ENCODE measurements at regions not wholly inside any gene's neighbourhood (a gene's known extent, or its start where the extent isn't known, plus 50 kb on each side); places are given as distances from the start of the nearest gene placed in this dataset.
"Not testable (repeated sequence)": the region's sequence is repeated elsewhere in the genome, so short reads cannot be mapped to it uniquely, and the experiment has no call there.

DNA sequence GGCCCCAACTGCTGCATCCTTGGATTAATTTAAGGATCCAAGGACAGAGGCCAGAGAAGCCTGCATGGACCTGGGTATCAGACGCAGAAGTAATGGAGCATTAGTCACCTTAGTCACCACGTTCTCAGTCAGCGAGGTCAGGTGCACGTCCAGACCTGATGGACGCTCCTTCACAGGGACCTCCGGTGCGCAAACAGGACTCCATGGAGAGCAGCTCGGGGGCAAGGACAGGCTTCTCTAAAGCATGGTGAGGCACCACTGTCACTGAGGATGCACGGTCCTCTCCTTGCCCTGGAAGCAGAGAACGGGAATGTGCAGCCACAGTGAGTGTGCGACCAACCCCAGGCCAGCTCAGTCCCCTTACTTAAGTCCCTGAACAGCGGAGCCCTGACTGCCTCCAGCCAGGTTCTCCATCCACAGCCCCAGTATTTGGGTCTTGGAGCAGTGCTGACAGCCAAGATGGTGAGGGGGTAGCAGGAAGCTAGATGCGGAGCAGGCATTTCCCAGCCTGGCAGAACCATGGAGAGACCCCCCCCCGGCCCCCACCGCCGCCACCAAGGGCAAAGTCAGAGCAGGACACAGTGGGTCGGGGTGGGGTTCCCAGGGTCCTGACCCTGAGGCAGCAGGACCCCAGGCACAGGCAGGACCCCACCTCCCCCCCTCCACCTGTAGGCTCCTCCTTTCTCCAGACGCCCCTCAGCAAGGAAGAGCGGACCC, 253.4 kb upstream of the SFSWAP start:
- H3K4me3 Mint-ChIP-seq = no peak overlapping the region
- no peaks in the 10 kb centered on the region for H3K9me3 Mint-ChIP-seq
- no peaks in the 10 kb centered on the region for H3K4me1 Mint-ChIP-seq
- H3K27me3 Mint-ChIP-seq = peaks cover 25% of the 10 kb centered on the region
- ATAC-seq (ENCODE audit: low read depth) (no peak), DNase-seq (ENCODE audit: low spot score in 2 of 2) (no peak)
- H3K27ac Mint-ChIP-seq = no peak overlapping the region
- no peaks in the 10 kb centered on the region for H3K36me3 Mint-ChIP-seq

DNA sequence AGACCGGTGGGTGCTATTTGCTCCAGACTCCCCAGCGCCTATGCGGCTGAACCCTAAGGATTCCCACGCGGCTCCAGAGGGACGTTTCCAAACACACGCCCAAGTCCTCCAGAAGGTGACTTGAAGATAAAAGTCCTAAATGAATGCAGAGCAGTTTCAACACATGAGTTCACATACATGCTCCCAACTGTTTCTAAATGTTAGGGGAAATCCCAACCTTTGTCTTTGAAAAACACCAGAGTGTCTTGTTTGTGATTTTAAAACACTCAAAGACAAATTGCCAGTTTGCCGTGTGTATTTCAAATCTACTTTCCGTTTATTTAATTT, 252.9 kb upstream of the SFSWAP start:
- no peak for DNase-seq (ENCODE audit: low spot score in 2 of 2)
- no peaks in the 10 kb centered on the region for H3K9me3 Mint-ChIP-seq
- no peak overlapping the region for H3K4me3 Mint-ChIP-seq
- H3K27ac Mint-ChIP-seq = no peak overlapping the region
- H3K4me1 Mint-ChIP-seq = no peaks in the 10 kb centered on the region
- H3K27me3 Mint-ChIP-seq = peaks cover 25% of the 10 kb centered on the region
- no peak for ATAC-seq (ENCODE audit: low read depth)
- H3K36me3 Mint-ChIP-seq = no peaks in the 10 kb centered on the region

DNA sequence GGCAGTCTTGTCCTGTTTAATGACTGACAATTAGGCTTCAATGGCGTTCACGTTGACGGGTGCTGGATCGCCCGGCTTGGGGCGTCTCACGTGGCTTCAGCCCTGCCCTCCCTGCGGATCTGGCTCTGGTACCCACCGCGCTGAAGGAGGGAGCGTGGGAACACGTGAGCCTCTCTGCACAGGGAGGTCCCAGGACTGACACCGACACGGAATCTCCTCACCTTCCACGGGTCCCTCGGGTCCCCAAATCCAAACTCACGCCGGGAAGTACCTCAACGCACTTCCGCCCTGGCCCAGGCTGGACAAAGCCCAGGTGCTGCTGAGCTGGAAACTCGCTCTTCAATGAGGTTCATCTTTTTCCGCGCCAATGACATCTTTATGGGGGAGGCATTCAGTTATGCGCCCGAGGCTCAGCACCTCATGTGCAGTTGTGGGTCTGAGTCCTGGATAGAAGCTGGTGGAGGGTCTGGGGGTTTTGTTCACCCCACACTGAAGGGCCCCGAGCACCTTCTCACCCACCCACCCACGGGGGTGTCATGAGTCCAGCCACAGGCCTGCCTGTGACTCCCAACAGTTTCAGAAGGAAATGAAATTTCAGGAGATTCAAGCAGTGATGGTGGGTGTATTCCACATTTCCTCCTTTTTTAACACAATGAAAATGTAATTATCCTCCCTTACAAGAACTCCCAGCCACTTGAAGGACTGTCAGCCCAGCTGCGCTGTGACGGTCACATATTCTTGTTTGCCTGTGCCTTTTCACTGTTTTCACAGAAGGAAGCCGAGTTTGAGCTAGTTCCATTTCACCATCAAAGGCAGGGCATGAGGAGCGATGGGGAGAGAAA, 251.7 kb upstream of the SFSWAP start:
- ATAC-seq (ENCODE audit: low read depth) (no peak), DNase-seq (ENCODE audit: low spot score in 2 of 2) (no peak)
- H3K36me3 Mint-ChIP-seq = no peaks in the 10 kb centered on the region
- H3K9me3 Mint-ChIP-seq = no peaks in the 10 kb centered on the region
- H3K4me3 Mint-ChIP-seq = no peak overlapping the region
- H3K27me3 Mint-ChIP-seq = peaks cover 25% of the 10 kb centered on the region
- no peak overlapping the region for H3K27ac Mint-ChIP-seq
- no peaks in the 10 kb centered on the region for H3K4me1 Mint-ChIP-seq

DNA sequence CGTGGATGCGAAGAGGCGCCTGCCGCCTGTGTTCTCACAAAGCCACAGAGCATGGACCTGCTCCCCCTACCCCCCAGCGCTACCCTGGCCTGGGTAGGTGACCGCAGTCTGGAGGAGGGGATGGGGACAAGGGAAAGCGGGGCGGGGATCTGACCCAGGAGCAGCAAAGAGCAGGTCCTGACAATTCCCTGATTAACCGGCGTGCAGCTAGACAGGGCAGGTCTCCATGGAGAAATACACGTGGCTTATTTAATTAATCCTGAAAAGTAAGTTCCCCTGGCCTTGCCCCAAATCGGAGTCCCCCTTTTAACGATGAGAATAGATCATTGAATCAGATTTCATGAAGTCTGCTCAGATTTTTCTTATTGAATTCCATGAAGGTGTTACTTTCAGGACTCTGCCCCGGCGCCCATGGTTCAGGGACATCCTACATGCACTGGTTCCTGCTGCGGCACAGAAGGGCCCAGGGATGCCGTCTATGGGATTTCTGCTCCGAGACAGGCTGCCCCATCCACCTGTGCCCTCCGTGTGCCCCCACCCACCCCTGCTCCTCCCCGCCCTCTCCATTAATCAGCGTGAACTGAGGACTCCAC, 251.0 kb upstream of the SFSWAP start:
- H3K4me1 Mint-ChIP-seq = no peaks in the 10 kb centered on the region
- DNase-seq (ENCODE audit: low spot score in 2 of 2) (no peak), ATAC-seq (ENCODE audit: low read depth) (no peak)
- no peak overlapping the region for H3K4me3 Mint-ChIP-seq
- H3K9me3 Mint-ChIP-seq = no peaks in the 10 kb centered on the region
- H3K27ac Mint-ChIP-seq = no peak overlapping the region
- no peaks in the 10 kb centered on the region for H3K36me3 Mint-ChIP-seq
- H3K27me3 Mint-ChIP-seq = peaks cover 23% of the 10 kb centered on the region

- Mint-ChIP-seq H3K36me3 (no peaks in the 10 kb centered on the region), H3K4me1 (no peaks in the 10 kb centered on the region), H3K9me3 (no peaks in the 10 kb centered on the region), H3K27ac (no peak overlapping the region), H3K27me3 (peaks cover 19% of the 10 kb centered on the region), H3K4me3 (no peak overlapping the region)
- DNase-seq (ENCODE audit: low spot score in 2 of 2) (no peak), ATAC-seq (ENCODE audit: low read depth) (no peak)
These were observed 250.4 kb upstream of the SFSWAP start for GRCh38 chr12:131460520-131460919.

GRCh38 chr12:131461096-131461495, 249.8 kb upstream of the SFSWAP start:
- Mint-ChIP-seq H3K27ac (no peak overlapping the region), H3K4me3 (no peak overlapping the region), H3K9me3 (no peaks in the 10 kb centered on the region), H3K27me3 (peaks cover 17% of the 10 kb centered on the region), H3K4me1 (no peaks in the 10 kb centered on the region), H3K36me3 (no peaks in the 10 kb centered on the region)
- ATAC-seq (ENCODE audit: low read depth) (no peak), DNase-seq (ENCODE audit: low spot score in 2 of 2) (no peak)

DNA sequence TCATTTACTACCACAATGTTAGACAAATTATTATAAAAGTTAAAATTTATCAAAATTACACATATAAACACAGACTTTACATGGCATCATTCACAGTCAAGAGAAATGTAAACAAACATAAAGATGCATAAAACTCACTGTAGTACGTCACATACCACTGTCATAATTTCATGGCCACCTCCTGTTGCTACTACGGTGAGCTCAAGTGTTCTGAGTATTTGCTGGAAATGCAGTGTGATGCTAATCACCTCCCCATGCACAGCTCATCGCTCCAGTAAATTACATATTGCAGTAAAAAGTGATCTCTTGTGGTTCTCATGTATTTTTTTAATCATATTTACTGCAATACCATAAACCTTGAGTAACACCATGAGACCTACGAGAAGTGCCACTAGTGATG, 247.7 kb upstream of the SFSWAP start:
- ATAC-seq (ENCODE audit: low read depth) (no peak), DNase-seq (ENCODE audit: low spot score in 2 of 2) (no peak)
- Mint-ChIP-seq H3K4me1 (no peaks in the 10 kb centered on the region), H3K4me3 (no peak overlapping the region), H3K9me3 (no peaks in the 10 kb centered on the region), H3K36me3 (no peaks in the 10 kb centered on the region), H3K27ac (no peak overlapping the region), H3K27me3 (peaks cover 10% of the 10 kb centered on the region)

- Mint-ChIP-seq H3K36me3 (no peaks in the 10 kb centered on the region), H3K4me1 (no peaks in the 10 kb centered on the region), H3K4me3 (no peak overlapping the region), H3K27me3 (peaks cover 7% of the 10 kb centered on the region), H3K27ac (no peak overlapping the region), H3K9me3 (no peaks in the 10 kb centered on the region)
- ATAC-seq (ENCODE audit: low read depth) = no peak
- DNase-seq (ENCODE audit: low spot score in 2 of 2) = no peak
These were observed 246.8 kb upstream of the SFSWAP start for GRCh38 chr12:131464081-131464480.

- Mint-ChIP-seq H3K9me3 (no peaks in the 10 kb centered on the region), H3K27ac (no peak overlapping the region), H3K27me3 (peaks cover 4% of the 10 kb centered on the region), H3K4me1 (no peaks in the 10 kb centered on the region), H3K36me3 (no peaks in the 10 kb centered on the region), H3K4me3 (no peak overlapping the region)
- no peak for DNase-seq (ENCODE audit: low spot score in 2 of 2)
- ATAC-seq (ENCODE audit: low read depth) = no peak
These were observed 244.6 kb upstream of the SFSWAP start for GRCh38 chr12:131466306-131466705.

DNA sequence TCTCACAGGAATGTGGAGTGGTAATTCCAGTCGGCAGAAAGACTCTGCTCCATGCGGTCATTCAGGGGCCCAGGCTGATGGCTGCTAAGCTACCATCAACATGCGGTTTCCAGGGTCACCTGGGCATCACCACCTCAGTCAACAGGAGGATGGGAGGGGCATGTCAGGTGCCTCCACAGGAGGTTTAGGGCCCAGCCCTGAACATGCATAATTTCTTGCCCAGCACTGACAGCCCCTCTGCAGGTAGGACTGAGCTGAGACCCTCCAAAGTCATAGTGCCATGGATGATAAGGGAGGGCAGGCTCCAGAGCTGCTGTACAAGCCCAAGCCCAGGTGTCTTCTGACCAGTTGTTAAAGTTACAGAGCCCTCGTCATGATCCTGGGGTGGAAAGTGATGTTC, 244.0 kb upstream of the SFSWAP start:
- Mint-ChIP-seq H3K36me3 (no peaks in the 10 kb centered on the region), H3K27ac (no peak overlapping the region), H3K9me3 (no peaks in the 10 kb centered on the region), H3K27me3 (peaks cover 4% of the 10 kb centered on the region), H3K4me3 (no peak overlapping the region), H3K4me1 (no peaks in the 10 kb centered on the region)
- ATAC-seq (ENCODE audit: low read depth) (no peak), DNase-seq (ENCODE audit: low spot score in 2 of 2) (no peak)

GRCh38 chr12:131468206-131468605, 242.7 kb upstream of the SFSWAP start:
- no peak for ATAC-seq (ENCODE audit: low read depth)
- DNase-seq (ENCODE audit: low spot score in 2 of 2) = no peak
- Mint-ChIP-seq H3K36me3 (no peaks in the 10 kb centered on the region), H3K4me3 (no peak overlapping the region), H3K4me1 (no peaks in the 10 kb centered on the region), H3K9me3 (no peaks in the 10 kb centered on the region), H3K27ac (no peak overlapping the region), H3K27me3 (peaks cover 4% of the 10 kb centered on the region)

DNA sequence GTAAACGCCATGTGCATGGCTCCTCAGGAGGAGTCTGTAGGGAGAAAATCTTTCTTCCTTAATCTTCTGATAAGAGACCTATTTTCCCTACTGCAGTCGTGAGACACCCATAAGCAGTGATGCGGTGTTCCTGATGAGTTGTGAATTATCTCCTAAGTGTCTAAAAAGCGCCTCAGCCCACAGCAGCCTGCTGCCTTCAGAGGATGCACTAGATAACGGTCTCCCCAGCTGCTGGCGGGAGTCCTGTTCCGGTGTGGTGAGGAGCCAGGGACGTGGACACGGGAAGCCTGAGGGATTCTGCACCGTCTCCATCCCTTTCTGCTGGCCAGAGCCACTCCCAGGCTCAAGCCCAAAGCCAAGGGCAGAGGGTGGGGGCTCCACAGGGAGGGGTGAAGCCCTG, 240.9 kb upstream of the SFSWAP start:
- H3K4me3 Mint-ChIP-seq; H3K4me1 Mint-ChIP-seq; DNase-seq (ENCODE audit: low spot score in 2 of 2); H3K9me3 Mint-ChIP-seq; H3K27ac Mint-ChIP-seq; H3K36me3 Mint-ChIP-seq; ATAC-seq (ENCODE audit: low read depth); H3K27me3 Mint-ChIP-seq: not testable (repeated sequence)

DNA sequence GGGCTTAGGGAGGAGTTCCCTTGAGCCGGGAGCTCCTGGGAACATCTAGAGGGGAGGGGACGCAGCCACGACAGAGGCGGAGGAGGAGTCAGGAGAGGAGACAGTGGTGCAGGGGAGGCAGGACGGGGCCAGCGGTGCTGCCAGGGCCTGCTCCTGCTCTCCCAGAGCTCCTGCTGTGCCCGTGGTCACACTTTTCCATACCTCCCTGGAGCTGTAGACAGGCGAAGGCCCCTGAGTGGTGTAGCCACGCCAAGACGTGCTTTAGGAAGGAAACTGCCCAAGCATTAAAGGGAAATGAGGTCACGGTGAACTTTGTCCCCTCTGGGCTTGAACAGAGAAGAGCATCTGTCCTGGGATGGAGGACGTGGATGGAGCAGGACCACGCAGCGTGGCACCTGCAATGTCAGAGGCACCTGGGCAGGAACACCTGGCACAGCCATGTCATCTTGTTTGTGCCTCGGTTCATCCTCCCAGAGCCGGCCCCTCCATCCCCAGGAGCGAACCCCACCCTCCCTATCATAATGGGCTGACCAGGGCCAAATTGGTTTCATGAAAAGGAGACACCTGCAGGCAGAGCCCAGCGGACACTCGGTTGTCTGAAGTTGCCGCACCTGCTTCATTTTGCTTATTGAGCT, 239.5 kb upstream of the SFSWAP start:
- Mint-ChIP-seq H3K4me3 (no peak overlapping the region), H3K4me1 (no peaks in the 10 kb centered on the region), H3K27me3 (peaks cover 4% of the 10 kb centered on the region), H3K9me3 (no peaks in the 10 kb centered on the region), H3K27ac (no peak overlapping the region), H3K36me3 (no peaks in the 10 kb centered on the region)
- DNase-seq (ENCODE audit: low spot score in 2 of 2) = no peak
- no peak for ATAC-seq (ENCODE audit: low read depth)

DNA sequence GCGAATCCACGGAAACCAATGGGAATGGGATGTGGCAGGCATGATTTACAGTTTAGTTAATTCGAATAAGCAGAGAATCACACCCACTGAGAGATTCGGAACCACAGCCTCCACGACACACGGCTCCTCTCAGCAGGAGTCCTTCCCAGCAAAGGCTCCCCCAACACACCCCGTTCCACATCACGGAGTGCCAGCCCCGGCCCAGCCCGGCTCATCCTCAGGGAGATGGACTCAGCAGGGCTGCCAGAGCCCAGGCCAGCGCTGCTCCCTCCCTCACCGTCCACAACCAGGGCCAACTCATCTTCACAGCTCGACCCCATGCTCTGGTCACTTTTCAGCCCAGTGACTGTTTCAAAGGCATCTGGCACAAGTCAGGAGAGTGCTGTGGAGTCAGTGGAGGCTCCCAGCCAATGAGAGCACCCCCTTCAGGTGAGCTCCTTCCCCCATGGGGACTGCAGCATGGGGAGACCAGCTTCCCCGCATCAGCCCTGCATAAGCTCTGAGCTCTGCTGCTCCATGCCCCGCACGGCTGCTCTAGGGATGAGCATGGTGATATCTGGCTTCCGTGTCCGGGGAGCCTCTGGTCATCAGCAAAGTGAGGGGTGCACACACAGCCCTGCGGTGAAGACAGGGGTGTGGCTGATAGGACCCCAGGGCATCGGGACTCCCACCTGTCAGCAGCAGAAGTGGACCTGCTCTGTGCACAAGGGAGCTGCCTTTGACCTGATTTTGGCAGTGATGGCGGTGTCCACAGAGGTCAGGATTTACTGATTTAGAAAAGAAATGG, 238.8 kb upstream of the SFSWAP start:
- Mint-ChIP-seq H3K27me3 (peaks cover 4% of the 10 kb centered on the region), H3K27ac (no peak overlapping the region), H3K36me3 (no peaks in the 10 kb centered on the region), H3K9me3 (no peaks in the 10 kb centered on the region), H3K4me1 (no peaks in the 10 kb centered on the region), H3K4me3 (no peak overlapping the region)
- DNase-seq (ENCODE audit: low spot score in 2 of 2) (no peak), ATAC-seq (ENCODE audit: low read depth) (no peak)
